GM23338 (cell line): ENCODE measurements at regions not wholly inside any gene's neighbourhood (a gene's known extent, or its start where the extent isn't known, plus 50 kb on each side); places are given as distances from the start of the nearest gene placed in this dataset.

Experiments
- ATAC-seq: fragments of 200-7000 bp; cut with Tn5 transposase; 3 replicates; pipeline ENCODE4 v1.9.1; 2020
- DNase-seq: peaks from one replicate; pipeline ENCODE4 v3.0.0-alpha.2; 2015; ENCODE audit warnings: low spot score
- H2AFZ ChIP-seq: fragments of 200-600 bp; sonication (generic); 2 replicates; pipeline ENCODE4 v1.8.0; 2016; ENCODE audit warnings: antibody characterized with exemption, mild to moderate bottlenecking, moderate library complexity
- H3F3A ChIP-seq: fragments of 200-600 bp; sonication (generic); replicated peaks from 2 replicates; pipeline ENCODE4 v1.8.0; 2017; ENCODE audit warnings: antibody characterized with exemption, mixed run types, low read depth
- H3K27ac ChIP-seq: fragments of 200-600 bp; sonication (generic); 2 replicates; pipeline ENCODE4 v1.6.1; 2016; ENCODE audit warnings: low read depth
- H3K27me3 ChIP-seq: fragments of 200-600 bp; sonication (generic); 2 replicates; pipeline ENCODE4 v1.8.0; 2016; ENCODE audit warnings: mild to moderate bottlenecking, mixed run types, moderate library complexity; ENCODE audit not compliant: insufficient read depth
- H3K36me3 ChIP-seq: fragments of 200-600 bp; sonication (generic); 2 replicates; pipeline ENCODE4 v1.8.0; 2016; ENCODE audit warnings: mild to moderate bottlenecking; ENCODE audit not compliant: insufficient read depth
- H3K4me1 ChIP-seq: fragments of 200-600 bp; sonication (generic); 2 replicates; pipeline ENCODE4 v1.8.0; 2016; ENCODE audit warnings: mild to moderate bottlenecking, moderate library complexity; ENCODE audit not compliant: insufficient read depth
- H3K4me2 ChIP-seq: fragments of 200-600 bp; sonication (generic); 2 replicates; pipeline ENCODE4 v1.7.1; 2017; ENCODE audit warnings: mixed run types
- H3K4me3 ChIP-seq: fragments of 200-600 bp; sonication (generic); 2 replicates; pipeline ENCODE4 v1.6.1; 2016; ENCODE audit warnings: mixed run types
- H3K79me2 ChIP-seq: fragments of 200-600 bp; sonication (generic); replicated peaks from 2 replicates; pipeline ENCODE4 v1.8.0; 2017; ENCODE audit warnings: mild to moderate bottlenecking; ENCODE audit not compliant: insufficient read depth
- H3K9me2 ChIP-seq: fragments of 200-600 bp; sonication (generic); 2 replicates; pipeline ENCODE4 v1.8.0; 2017; ENCODE audit not compliant: insufficient read depth
- H4K20me1 ChIP-seq: fragments of 200-600 bp; sonication (generic); replicated peaks from 2 replicates; pipeline ENCODE4 v1.8.0; 2017; ENCODE audit warnings: mild to moderate bottlenecking; ENCODE audit not compliant: insufficient read depth
- H3K27ac Mint-ChIP-seq: 2 replicates; pipeline ENCODE4 v1.8.0; 2020; ENCODE audit warnings: inconsistent platforms, mild to moderate bottlenecking, moderate library complexity, mixed read lengths
- H3K27me3 Mint-ChIP-seq: 3 replicates; pipeline ENCODE4 v1.8.0; 2022; ENCODE audit warnings: low read depth, mild to moderate bottlenecking, moderate library complexity, mixed read lengths, inconsistent platforms; ENCODE audit not compliant: insufficient read depth, poor library complexity
- H3K36me3 Mint-ChIP-seq: 3 replicates; pipeline ENCODE4 v1.8.0; 2021; ENCODE audit warnings: low read depth, mild to moderate bottlenecking, inconsistent platforms, moderate library complexity, mixed read lengths
- H3K4me1 Mint-ChIP-seq: 3 replicates; pipeline ENCODE4 v1.8.0; 2020; ENCODE audit warnings: mild to moderate bottlenecking, inconsistent platforms, mixed read lengths
- H3K4me3 Mint-ChIP-seq: 3 replicates; pipeline ENCODE4 v1.8.0; 2021; ENCODE audit warnings: moderate library complexity, mild to moderate bottlenecking, inconsistent platforms, mixed read lengths
- H3K9me3 Mint-ChIP-seq: 3 replicates; pipeline ENCODE4 v1.8.0; 2020; ENCODE audit warnings: moderate library complexity, mild to moderate bottlenecking, inconsistent platforms, mixed read lengths
- CREB1 ChIP-seq: fragments of 250-450 bp; sonication (Bioruptor Pico); IDR thresholded peaks from 2 replicates; pipeline ENCODE4 v1.5.0; 2020; ENCODE audit warnings: low read depth, mild to moderate bottlenecking, moderate library complexity
- EZH2 ChIP-seq: fragments of 200-600 bp; sonication (generic); IDR thresholded peaks from one replicate; pipeline ENCODE4 v1.8.0; 2017; ENCODE audit warnings: antibody characterized with exemption, mild to moderate bottlenecking, low read depth; ENCODE audit not compliant: unreplicated experiment
- EZH2phosphoT487 ChIP-seq: fragments of 200-600 bp; sonication (generic); IDR thresholded peaks from one replicate; pipeline ENCODE4 v1.8.1; 2018; ENCODE audit warnings: antibody characterized with exemption; ENCODE audit not compliant: unreplicated experiment
- JUNB ChIP-seq: IDR thresholded peaks from one replicate; pipeline ENCODE4 v1.6.1; 2016; ENCODE audit warnings: antibody characterized with exemption; ENCODE audit not compliant: unreplicated experiment
- NANOG ChIP-seq: IDR thresholded peaks from 2 replicates; pipeline ENCODE4 v1.6.1; 2016; ENCODE audit warnings: antibody characterized with exemption, borderline replicate concordance
- POLR2AphosphoS5 ChIP-seq: IDR thresholded peaks from 2 replicates; pipeline ENCODE4 v1.6.1; 2016; ENCODE audit warnings: antibody characterized with exemption, low read depth
- STAT1 ChIP-seq: IDR thresholded peaks from one replicate; pipeline ENCODE4 v1.6.1; 2016; ENCODE audit warnings: antibody characterized with exemption; ENCODE audit not compliant: unreplicated experiment
- ZNF114 ChIP-seq: fragments of 250-450 bp; sonication (Bioruptor Pico); IDR thresholded peaks from 2 replicates; pipeline ENCODE4 v1.5.0; 2020; ENCODE audit warnings: mild to moderate bottlenecking, moderate library complexity
- ZNF331 ChIP-seq: fragments of 250-450 bp; sonication (Bioruptor Pico); IDR thresholded peaks from 2 replicates; pipeline ENCODE4 v1.5.0; 2020; ENCODE audit warnings: low read depth, mild to moderate bottlenecking, moderate library complexity
- TF ChIP-seq, protein P1 (sequence below): IDR thresholded peaks from one replicate; pipeline ENCODE4 v1.6.1; 2018; ENCODE audit warnings: antibody characterized with exemption; ENCODE audit not compliant: unreplicated experiment
- TF ChIP-seq, protein P2 (sequence below): IDR thresholded peaks from 2 replicates; pipeline ENCODE4 v1.6.1; 2016; ENCODE audit warnings: antibody characterized with exemption
- TF ChIP-seq, protein P3 (sequence below), 2 experiments: fragments of 200-600 bp in 1 of 2; sonication (generic) in 1 of 2; conservative IDR thresholded peaks; 2 replicates each; pipeline versions ENCODE4 v1.5.1 to v1.6.1; 2016 to 2017; ENCODE audit warnings: antibody characterized with exemption in 2 of 2, low read depth in 2 of 2, mild to moderate bottlenecking in 2 of 2, moderate library complexity in 1 of 2

DNA sequence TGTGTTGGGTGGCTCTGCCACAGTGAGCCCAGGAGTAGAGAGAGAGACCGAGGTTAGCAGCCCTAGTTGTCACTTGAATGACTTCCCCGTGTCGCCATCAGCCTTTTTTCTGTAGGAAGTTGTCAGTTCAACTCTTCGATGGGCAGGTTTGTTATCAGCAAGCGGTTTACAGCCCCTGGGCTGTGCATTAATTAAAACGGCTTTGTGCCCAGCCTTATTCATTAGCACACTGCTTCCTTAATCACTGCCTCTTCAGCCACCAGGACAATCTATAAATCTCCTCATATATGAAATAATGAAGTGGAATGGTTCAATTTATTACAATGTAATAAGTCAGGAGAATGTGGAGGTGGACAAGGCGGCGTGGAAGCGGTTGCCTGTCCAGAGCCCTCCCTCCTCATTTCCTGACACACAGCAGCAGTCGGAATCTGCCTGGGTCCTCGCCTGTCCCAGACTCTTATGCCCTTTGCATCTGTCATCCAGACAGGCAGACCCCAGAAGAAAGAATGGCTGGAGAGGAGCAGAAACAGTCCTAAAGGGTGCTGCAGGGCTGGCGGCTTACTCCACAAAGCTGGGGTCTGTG lies 122.4 kb upstream of the OPCML start:
- H3F3A ChIP-seq, result no peaks in the 10 kb centered on the region
- no peaks in the 10 kb centered on the region for H3K36me3 Mint-ChIP-seq
- H3K27me3 ChIP-seq, result no peaks in the 10 kb centered on the region
- ATAC-seq (no peak), DNase-seq (no peak)
- H3K4me1 ChIP-seq, result peaks cover 8% of the 10 kb centered on the region
- no peak overlapping the region for H2AFZ ChIP-seq
- H4K20me1 ChIP-seq, result no peaks in the 10 kb centered on the region
- H3K4me2 ChIP-seq, result no peak overlapping the region
- TF ChIP-seq, protein P1, sequence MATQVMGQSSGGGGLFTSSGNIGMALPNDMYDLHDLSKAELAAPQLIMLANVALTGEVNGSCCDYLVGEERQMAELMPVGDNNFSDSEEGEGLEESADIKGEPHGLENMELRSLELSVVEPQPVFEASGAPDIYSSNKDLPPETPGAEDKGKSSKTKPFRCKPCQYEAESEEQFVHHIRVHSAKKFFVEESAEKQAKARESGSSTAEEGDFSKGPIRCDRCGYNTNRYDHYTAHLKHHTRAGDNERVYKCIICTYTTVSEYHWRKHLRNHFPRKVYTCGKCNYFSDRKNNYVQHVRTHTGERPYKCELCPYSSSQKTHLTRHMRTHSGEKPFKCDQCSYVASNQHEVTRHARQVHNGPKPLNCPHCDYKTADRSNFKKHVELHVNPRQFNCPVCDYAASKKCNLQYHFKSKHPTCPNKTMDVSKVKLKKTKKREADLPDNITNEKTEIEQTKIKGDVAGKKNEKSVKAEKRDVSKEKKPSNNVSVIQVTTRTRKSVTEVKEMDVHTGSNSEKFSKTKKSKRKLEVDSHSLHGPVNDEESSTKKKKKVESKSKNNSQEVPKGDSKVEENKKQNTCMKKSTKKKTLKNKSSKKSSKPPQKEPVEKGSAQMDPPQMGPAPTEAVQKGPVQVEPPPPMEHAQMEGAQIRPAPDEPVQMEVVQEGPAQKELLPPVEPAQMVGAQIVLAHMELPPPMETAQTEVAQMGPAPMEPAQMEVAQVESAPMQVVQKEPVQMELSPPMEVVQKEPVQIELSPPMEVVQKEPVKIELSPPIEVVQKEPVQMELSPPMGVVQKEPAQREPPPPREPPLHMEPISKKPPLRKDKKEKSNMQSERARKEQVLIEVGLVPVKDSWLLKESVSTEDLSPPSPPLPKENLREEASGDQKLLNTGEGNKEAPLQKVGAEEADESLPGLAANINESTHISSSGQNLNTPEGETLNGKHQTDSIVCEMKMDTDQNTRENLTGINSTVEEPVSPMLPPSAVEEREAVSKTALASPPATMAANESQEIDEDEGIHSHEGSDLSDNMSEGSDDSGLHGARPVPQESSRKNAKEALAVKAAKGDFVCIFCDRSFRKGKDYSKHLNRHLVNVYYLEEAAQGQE, result no peak
- H3K79me2 ChIP-seq, result no peaks in the 10 kb centered on the region
- no peak overlapping the region for H3K4me3 Mint-ChIP-seq
- H3K4me3 ChIP-seq, result no peak overlapping the region
- H3K4me1 Mint-ChIP-seq, result peaks cover 29% of the 10 kb centered on the region
- H3K9me3 Mint-ChIP-seq, result no peaks in the 10 kb centered on the region
- no peak overlapping the region for H3K27ac Mint-ChIP-seq
- 0 out of 2 replicates have a peak, but pooled peaks cover 4% of the 10 kb centered on the region for H3K9me2 ChIP-seq
- no peak overlapping the region for H3K27ac ChIP-seq
- H3K36me3 ChIP-seq, result no peaks in the 10 kb centered on the region; the same call in 1 of the 2 replicates
- peaks cover 3% of the 10 kb centered on the region for H3K27me3 Mint-ChIP-seq

DNA sequence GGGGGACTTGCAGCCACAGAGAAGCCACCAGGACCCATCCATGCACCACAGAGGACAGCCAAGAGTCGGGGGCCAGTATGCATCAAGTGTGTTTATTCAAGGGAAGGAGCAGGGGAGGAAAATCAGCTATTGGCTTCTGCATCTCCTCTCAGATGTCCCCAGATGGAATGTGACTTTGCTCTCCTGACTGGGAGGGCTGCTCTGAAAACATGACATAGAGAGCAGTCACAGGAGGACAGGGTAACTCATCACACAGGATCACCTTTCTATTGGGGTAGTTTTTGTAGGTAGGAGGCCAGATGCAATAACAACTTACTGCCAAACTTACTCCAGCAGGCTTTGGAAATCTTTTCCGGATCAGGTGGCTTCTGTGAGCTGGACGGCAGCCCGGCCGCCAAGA lies 121.0 kb upstream of the OPCML start:
- no peaks in the 10 kb centered on the region for H3K27me3 ChIP-seq
- no peak overlapping the region for H3K4me3 ChIP-seq
- H2AFZ ChIP-seq, result no peak overlapping the region
- Mint-ChIP-seq H3K27ac (no peak overlapping the region), H3K9me3 (no peaks in the 10 kb centered on the region), H3K36me3 (no peaks in the 10 kb centered on the region), H3K27me3 (peaks cover 3% of the 10 kb centered on the region), H3K4me1 (peaks cover 22% of the 10 kb centered on the region), H3K4me3 (no peak overlapping the region)
- DNase-seq, result no peak
- no peaks in the 10 kb centered on the region for H3K79me2 ChIP-seq
- H3F3A ChIP-seq, result no peaks in the 10 kb centered on the region
- H3K9me2 ChIP-seq, result 0 out of 2 replicates have a peak, but pooled peaks cover 4% of the 10 kb centered on the region
- H3K27ac ChIP-seq, result no peak overlapping the region
- ATAC-seq, result no peak
- H3K4me2 ChIP-seq, result no peak overlapping the region
- H3K36me3 ChIP-seq, result no peaks in the 10 kb centered on the region; the same call in 1 of the 2 replicates
- H3K4me1 ChIP-seq, result no peaks in the 10 kb centered on the region; the same call in 1 of the 2 replicates
- no peaks in the 10 kb centered on the region for H4K20me1 ChIP-seq
- no peak for TF ChIP-seq JUNB
- no peak for TF ChIP-seq EZH2phosphoT487
- no peak for TF ChIP-seq ZNF114 (CRISPR knock-in tag)
- no peak for TF ChIP-seq POLR2AphosphoS5
- TF ChIP-seq, protein P2, sequence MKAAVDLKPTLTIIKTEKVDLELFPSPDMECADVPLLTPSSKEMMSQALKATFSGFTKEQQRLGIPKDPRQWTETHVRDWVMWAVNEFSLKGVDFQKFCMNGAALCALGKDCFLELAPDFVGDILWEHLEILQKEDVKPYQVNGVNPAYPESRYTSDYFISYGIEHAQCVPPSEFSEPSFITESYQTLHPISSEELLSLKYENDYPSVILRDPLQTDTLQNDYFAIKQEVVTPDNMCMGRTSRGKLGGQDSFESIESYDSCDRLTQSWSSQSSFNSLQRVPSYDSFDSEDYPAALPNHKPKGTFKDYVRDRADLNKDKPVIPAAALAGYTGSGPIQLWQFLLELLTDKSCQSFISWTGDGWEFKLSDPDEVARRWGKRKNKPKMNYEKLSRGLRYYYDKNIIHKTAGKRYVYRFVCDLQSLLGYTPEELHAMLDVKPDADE, result no peak
- TF ChIP-seq NANOG, result no peak
- no peak for TF ChIP-seq STAT1
- TF ChIP-seq, protein P3, sequence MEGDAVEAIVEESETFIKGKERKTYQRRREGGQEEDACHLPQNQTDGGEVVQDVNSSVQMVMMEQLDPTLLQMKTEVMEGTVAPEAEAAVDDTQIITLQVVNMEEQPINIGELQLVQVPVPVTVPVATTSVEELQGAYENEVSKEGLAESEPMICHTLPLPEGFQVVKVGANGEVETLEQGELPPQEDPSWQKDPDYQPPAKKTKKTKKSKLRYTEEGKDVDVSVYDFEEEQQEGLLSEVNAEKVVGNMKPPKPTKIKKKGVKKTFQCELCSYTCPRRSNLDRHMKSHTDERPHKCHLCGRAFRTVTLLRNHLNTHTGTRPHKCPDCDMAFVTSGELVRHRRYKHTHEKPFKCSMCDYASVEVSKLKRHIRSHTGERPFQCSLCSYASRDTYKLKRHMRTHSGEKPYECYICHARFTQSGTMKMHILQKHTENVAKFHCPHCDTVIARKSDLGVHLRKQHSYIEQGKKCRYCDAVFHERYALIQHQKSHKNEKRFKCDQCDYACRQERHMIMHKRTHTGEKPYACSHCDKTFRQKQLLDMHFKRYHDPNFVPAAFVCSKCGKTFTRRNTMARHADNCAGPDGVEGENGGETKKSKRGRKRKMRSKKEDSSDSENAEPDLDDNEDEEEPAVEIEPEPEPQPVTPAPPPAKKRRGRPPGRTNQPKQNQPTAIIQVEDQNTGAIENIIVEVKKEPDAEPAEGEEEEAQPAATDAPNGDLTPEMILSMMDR (conservative IDR thresholded peaks at IDR 0.05; ENCODE audit: low read depth in 2 of 2), result no peak
- no peak for TF ChIP-seq CREB1 (CRISPR knock-in tag)
- TF ChIP-seq EZH2, result no peak
- TF ChIP-seq ZNF331, result no peak
